NCI-H524 (cell line): ENCODE measurements at regions not wholly inside any gene's neighbourhood (a gene's known extent, or its start where the extent isn't known, plus 50 kb on each side); places are given as distances from the start of the nearest gene placed in this dataset.
"Not testable (repeated sequence)": the region's sequence is repeated elsewhere in the genome, so short reads cannot be mapped to it uniquely, and the experiment has no call there.

Experiments
- DNase-seq, 2 experiments: peaks; one replicate each; lab custom pipeline; 2025; lab: John Stamatoyannopoulos, UW

DNA sequence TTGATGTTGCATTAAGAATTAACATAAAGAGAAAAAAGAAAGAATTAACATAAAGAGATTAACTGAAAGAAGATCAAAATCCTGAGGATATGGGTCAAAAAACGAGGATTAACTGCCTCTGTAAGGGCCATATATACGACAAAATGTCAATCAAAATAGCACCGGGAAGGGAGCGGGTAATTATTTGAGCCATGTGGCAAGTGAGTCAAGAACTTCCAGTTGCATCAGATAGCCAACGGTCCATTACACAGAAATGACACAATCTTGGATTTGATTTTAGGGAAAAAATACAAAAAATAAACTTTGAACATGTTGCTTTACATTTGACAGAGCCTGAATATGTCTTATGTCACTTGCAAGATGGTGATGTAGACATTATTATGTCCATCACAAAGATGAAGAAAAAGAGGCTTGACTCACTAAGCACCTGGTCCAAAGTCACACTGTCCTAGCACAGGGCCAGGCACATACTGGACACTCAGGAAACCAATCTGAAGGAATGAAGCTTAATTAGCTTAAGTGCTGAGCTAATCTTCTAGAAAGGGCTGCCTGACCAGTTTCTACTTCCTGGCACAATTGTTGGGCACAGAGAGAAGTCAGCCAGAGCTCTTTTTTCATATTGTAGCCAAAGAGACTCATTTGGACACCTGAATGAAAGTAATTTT, 273.2 kb upstream of the PAPPA start:
- no peak for DNase-seq

DNA sequence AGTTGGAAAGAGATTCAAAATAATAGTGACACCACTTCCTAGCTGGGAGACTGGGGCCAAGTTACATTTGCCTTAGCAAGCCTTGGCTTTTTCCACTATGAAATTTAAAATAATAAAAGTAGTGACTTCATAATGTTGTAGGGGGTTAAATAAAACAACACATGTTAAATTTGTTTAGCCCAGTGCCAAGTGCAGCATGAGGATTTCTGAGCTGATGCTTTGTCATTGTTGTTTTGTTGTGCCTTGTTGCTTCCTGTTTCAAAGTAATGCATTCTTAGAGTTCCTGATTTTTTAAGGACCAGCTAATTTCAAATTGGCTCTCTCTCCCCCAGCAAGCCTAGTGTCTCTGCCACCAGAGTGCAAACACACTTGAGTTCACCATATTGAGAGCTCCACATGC, 270.7 kb upstream of the PAPPA start:
- no peak for DNase-seq

DNA sequence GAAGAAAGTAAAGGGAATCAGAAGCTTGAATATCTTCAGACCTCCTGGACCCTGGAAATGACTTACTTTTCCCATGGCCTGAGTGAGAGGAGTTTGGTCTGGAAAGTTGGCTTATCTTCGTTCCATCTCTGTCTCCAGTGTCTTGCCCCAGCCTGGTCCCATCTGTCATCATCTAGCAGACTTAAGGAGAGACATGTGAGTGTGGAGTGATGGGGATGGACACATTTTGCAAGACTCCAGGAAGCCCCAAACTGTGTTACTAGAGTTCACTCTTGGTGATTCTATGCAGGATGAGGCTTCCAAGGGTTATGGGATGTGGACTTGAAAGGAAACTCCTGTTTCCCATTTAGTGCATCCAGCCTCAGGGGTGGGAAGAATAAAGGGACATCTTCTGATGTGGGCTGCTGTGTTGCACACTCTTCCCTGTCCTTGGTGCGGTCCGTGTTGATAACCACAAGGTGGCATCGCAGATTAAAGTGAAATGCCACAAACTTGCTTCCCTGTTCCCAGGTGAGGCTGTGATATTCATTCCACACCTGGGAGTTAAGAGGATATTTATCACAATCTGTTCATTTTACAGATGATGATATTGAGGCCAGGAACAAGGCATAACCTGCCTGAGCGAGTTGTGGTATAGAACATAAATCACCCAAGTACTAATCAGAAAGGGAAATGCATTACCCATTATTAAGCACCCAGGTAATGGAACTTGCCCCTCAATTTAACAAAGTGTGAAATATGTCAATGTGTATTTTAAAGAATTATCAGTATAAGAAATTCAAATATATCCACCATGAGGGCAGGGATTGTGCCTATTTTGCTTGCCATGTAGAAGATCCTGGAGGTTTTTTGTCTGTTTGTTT, 269.9 kb upstream of the PAPPA start:
- peak; percentile 41 to 50 for DNase-seq

DNA sequence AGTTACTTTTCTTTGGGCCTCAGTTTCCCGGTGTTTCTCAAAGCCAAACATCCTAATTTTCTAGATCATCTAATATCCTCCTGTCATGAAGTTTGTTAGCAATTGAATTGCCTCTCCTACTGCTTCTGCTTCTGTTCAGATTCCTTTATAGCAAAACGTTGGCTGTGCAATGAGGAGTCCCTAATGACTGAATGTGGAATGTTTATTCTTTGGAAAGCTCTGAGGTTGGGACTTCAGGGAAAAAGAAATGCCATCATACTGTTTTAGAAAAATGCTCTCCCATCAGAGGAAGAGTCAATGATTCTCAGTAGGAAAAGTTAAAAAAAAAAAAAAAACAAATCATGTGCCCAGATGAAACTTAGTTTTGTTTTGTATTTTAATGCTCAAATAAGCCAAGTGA, 268.7 kb upstream of the PAPPA start:
- DNase-seq = no peak

DNA sequence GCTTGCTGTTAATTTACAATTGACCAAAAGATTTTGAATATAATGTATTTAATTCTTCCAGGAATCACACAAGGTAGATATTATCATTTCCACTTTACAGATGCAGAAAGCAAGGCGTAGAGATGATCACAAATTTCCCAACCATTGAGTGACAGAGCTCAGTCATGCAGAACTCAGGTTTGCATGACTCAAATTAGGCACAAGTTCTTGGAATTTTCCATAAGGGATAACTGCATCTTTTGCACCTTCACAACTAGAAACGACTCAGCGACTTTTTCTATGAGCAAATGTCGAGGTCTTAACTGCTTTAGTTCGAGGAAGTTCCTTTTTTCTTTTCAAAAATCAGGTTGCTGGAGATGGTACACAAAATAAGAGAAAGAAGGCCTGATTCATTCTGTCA, 265.5 kb upstream of the PAPPA start:
- DNase-seq = no peak

DNA sequence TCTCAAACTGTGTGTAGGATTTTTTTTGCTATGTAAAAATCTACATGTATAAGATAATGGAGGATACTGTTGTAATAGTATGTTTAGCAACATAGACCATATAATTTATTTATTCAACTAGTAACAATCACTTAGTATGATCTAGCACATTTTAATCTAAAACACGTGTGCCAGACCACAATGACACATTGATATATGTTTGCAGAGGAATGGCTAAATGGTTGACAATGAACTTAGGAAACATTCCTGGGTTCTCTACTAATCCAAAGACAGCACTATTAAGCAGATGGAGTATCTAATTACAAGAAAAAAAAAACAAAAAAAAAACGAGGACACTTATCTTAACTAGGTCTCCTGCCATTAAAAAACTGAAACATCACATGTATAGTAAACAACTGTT, 261.7 kb upstream of the PAPPA start:
- DNase-seq = no peak

DNA sequence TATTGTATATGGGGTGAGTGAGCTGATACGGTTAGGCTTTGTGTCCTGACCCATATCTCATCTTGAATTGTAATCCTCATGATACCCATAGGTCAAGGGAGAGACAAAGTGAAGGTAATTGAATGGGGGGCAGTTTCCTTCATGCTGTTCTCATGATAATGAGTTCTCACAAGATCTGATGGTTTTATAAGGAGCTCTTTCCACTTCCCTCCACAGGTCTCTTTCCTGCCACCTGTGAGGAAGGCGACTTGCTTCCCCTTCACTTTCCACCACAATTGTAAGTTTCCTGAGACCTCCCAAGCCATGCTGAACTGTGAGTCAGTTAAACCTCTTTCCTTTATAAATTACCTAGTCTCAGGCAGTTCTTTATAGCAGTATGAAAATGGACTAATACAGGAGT, 255.1 kb upstream of the PAPPA start:
- DNase-seq = not testable (repeated sequence)

DNA sequence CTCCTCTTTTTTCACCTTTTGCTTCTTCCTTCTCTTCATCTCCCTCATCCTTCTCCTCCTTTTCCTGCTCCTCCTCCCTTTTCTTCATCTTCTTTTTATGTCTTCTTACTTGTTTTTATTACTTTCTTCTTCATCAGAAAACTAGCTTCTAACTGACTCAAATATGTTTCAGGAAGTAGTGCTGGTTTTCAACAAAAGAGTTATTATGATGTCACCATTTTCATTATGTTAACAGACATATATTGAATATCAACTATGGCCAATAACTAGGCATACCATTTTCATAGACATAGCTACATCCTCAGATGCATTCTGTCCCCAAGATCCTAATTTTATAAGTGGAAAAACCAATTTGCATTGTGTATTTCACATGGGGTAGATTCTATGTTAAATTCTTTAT, 252.9 kb upstream of the PAPPA start:
- no peak for DNase-seq

DNA sequence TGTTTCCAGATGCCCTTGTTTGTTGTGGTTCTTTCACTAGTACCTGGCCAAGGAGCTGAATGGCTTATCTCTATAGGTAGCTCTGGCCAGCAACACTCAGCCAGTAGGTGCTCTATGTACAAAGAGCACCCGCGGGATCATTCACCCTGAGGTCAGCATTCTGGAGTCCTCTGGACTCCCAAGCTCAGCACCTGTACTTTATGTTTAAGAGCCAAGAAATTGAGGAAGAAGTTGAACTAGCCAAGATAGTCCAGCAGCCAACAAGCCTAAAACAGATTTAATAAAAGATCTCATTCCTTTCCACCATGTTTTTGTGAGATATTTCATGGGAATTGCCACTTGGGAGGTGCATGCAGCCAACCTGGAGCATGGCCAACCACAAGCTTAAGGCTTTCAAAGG, 242.6 kb upstream of the PAPPA start:
- DNase-seq = no peak

DNA sequence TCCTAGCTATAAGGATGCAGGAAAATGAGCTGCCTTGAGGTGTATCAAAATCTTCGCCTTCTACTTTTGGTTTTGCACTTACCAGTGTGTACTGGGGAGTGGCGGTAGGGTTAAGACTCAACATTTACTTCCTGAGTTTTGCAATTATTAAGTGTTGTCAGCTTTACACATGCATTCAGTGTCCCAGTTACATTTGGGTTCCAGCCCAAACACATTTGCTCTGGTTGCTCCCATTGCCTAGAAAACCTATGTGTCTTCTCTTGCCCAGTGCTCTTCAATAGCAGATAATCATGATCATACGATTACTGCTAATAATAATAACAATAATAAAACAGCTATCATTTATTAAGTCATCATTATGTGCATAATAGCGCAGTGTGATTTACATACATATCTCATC, 241.5 kb upstream of the PAPPA start:
- DNase-seq = no peak

DNA sequence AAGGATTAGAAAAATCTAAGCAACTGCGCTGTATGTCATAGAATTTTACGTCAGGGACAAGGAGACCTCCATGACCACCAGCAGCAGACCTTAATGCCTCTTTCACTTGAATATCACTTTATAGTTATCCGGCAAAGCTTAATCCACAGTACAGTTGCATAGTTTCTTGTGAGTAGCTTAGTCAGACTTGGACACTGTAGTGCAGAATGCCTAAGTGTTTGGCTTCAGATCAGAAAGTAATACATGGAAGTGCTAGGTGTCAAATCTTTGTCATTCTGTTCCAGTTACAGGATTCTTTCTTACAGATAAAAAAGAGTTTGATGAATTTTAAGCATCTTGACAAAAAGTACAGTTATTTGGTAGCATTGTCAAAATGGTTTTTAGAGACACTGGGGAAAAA, 239.9 kb upstream of the PAPPA start:
- no peak for DNase-seq

DNA sequence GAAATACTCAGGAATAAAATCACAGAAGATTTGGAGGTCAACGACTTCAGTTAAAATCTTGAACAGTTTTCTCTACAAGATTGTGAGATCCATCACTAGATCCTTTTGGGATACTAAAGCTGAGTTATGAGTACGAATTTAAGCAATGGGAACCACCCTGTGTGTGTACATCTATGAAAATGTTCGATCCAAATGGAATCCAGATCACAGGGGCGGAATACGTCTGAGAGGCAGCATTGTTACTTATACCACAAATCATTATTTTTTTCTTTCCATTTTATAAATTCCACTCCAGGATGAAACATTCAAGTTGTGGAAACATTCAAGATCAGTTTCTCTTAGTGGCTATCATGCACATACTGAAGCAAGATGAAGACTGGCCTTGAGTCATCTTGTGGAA, 239.3 kb upstream of the PAPPA start:
- DNase-seq = no peak

DNA sequence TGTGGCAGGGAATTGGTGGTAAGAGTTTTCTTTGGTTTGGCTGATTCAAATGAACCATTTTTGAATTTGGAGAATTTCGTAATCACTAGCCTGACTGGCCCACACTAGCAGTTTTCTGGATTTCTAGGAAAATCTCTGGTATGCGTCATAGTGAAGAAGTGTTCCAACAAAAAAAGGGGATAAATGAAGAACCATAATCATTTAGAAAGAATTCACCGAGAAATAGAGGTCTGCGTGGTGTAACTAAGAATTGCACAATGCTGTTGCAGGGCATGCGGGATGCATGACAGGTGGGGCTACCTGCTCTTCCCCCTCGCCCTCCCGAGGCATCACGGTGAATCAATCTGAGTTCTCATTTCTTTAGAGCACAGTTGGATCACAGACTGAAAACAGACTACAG, 232.3 kb upstream of the PAPPA start:
- DNase-seq = no peak

DNA sequence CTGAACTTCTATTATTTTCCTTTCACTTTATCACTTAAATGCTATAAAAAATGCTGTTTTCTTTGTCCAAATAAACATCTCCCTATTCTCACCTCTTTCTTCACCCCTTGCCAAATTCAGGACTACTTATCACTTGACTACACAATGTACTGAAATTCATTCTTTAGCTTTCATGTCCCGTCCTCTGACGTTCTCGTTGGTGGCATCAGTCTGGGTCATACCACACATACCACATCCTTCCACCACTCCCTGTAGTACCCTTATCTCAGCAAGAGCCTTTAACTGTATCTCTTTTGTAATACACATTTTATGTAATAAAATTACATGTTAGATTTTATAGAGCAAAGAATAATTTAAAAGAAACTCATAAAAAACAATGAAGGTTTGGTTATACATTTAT, 231.1 kb upstream of the PAPPA start:
- DNase-seq = no peak

DNA sequence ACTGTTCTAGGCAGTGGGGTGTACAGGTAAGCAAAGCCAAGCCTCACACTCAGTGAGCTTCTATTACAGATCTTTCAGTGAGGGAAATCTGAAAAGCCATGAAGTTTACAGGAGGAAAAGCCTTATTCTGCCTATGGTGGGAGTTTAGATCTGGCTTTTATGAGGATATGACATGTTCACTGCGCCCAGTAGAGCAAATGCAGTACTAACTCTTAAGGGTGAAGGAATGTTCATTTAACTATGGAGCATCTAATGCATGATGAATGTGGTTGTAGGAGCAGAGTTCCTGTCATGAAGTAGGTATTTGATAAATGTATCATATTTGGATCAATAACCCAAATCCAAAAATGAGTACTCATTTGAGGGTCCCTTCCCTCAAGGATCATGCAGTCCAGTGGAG, 230.2 kb upstream of the PAPPA start:
- DNase-seq = no peak

DNA sequence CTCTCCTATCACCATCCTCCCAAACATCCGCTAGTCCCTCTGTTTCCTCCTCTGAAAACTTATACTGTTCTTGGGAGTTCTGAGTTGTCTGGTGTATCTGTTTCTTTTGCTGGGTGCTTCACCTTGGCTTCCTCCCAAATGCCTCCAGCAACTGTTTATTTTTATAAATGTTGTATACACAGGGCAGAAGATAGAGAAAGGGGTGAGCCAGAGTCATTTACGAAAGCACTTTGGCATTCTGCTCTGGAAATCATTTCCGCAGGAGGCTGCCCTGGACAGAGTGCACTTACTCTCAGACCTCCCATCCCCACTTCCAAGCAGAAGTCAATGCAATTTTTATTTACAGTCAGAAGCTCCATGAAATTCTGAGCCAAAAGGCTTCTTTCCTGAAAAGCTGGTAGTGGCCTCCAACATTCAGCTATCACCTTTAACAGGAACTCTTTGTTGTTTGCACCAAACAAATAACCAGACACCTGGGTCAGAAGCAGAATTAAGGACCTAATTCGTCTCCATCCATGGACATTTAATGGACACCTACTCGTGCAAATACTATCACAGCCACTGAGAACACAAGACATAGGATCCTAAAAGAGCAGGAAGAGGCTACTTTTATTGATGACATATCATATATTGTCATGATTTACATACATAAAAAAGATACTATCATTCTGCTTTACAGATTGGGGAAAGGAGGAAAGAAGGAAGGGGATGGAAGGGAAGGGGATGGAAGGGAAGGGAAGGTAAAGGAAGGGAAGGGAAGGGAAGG, 229.5 kb upstream of the PAPPA start:
- DNase-seq = no peak

DNA sequence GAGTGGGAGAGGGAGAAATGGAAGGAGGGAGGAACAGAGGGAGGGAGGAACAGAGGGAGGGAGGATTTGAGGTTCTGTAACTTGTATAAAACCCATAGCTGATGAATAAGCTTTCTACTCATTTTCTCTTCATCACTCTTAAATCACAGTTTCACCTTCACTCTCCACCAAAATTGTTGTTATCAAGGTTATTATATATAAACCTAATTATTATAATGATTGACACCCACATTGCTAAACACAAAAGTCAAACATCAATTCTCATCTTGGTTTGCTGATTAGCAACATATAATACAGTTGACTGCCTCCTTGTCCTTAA, 229.0 kb upstream of the PAPPA start:
- DNase-seq = no peak

DNA sequence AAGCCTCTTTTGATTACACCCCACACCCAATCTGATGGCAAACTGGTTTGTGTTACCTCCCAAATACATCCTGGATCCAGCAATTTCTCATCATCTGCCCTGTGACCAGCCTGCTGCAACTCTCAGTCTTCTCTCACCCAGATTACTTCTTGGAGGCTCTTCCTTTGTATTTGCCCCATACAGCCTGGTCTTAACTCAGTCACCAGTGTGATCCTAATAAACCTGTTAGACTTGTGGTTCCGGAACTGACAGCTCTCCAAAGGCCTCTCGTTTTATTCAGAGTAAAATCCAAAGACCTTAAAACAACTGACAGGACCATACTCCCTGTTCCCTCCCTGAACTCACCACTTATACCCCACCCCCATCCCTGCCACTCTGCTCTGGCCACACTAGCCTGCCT, 228.2 kb upstream of the PAPPA start:
- no peak for DNase-seq

DNA sequence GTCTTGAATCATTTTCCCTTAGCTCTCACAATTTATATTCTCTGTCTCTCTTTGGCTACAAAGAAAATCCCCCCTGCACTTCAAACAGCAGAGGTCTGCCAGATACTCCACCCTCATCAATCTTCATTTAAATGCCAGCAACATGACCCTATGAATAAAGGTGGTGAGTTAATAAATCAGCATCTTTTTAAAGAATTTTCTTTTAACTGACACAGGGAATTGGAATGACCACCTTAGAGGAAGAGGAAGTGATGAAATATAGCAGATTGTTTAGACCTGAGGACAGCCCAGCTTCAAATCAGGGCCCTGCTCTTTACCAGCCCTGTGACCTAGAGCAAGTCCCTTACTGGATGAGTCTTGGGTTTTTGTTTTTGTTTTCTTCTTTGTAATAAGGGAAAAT, 223.1 kb upstream of the PAPPA start:
- no peak for DNase-seq

DNA sequence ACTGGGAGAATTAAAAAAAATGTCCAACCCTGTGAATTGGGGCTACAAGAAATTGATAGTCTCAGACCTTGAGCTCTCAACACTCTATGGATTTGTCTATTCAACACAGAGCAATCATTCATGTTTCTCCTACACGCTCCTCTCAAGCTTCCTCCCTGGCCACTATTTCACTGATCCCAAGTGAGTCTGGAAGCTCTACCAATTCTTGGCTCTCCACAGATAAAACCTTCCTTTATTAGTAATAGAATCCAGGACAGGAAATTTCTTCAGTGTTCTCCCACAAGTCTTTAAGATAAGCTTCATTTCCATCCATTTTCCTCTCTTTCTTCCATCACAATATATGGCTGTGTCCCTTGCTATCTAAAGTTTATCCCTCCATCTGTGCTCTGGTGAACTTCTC, 215.1 kb upstream of the PAPPA start:
- DNase-seq = no peak

DNA sequence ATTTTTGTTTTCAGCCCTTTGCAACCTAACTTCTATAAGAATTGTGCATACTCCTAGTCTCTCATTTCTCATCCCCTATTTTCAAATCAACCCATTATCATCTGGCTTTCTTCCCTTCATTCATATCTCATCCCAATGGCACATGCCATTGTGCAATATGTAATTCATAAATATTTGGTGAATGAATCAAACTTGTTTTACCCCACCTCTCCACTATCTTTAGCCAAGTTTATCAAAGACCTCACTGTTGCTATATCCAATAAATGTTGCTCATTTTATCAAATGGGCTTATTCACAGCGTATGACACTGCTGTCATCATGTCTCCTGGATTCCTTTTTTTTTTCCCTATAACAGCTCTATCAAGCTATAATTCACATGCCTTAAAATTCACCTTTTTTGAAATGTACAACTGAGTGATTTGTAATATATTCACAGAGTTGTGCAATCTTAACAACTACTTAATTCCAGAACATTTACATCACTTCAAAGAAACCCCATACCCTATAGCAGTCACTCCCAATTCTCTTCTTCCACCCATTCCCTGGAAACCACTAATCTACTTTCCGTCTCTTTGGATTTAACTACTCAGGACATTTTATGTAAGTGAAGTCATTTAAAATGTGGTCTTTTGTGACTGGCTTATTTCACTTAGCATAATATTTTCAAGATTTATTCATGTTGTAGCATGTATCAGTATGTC, 214.4 kb upstream of the PAPPA start:
- no peak for DNase-seq

DNA sequence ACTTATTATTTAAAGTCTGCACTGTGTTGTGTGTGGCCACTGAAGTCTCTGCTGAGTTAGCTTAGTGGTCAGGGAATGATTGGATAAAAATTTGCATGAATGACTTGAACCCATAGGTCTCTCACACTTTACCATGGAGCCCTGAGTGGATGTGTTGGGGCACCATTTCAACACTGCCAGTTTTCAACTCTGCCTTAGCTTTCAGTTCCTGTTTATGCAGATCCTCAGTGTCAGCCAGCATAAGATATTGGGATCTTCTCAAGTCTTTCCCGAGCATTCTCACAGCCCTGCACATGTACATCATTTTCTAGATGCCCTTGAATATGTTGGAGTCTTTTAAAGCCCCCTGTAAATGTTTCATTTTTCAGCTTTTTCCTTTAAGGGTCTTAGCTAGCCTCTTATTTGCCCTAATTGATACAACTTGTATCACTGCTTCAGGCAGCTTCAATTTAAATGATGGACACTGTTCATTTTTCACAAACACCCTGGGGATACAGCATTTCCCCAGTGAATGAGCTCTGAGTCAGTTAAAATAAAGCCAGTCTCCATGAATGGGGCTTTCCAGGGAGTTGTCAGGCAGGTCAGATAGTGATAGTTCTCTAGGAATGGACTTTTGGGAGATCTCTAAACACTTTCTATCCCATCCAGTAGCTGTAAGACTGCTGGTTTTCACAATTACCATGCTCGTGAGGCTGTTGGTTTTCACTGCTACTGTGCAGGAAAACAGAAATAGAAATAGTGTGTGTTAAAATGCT, 211.9 kb upstream of the PAPPA start:
- no peak for DNase-seq
